ENCODE measurements at regions not wholly inside any gene's neighbourhood (a gene's known extent, or its start where the extent isn't known, plus 50 kb on each side); places are given as distances from the start of the nearest gene placed in this dataset.

DNA sequence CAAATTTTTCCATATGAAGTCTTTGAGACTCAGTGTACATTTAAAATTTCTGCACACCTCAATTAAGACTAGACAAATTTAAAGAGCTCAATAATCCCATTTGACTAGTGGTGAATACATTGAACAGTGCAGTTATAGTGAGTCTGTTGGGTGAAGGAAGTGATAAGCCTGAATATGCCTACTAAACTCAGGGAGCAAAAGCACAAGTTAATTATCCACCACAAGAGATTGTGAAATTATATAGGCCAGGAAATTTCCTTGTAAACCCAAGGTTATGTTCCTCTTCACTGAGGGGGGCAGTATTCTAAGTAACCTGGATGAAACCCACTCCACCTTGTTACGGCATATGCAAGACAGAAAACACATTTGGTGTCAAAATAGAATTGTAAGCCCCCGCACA is 612.9 kb upstream of the DAB2 start:
- Histone ChIP-seq H3K36me3 (ENCODE audit: insufficient read depth, low read length) (no peaks in the 10 kb centered on the region), H3K9me3 (ENCODE audit: insufficient read depth, low read depth, low read length) (no peaks in the 10 kb centered on the region), H3K4me3 (ENCODE audit: low read length) (no peak overlapping the region), H3K4me1 (ENCODE audit: insufficient read depth, low read length) (no peaks in the 10 kb centered on the region), H3K9ac (ENCODE audit: low read depth, low read length) (no peak overlapping the region), H3K27me3 (ENCODE audit: insufficient read depth, low read length) (no peaks in the 10 kb centered on the region), H3K27ac (ENCODE audit: low read depth, low read length) (no peak overlapping the region)
- WGBS, result 96% methylated on average over 2 of the region's 2 CpGs

DNA sequence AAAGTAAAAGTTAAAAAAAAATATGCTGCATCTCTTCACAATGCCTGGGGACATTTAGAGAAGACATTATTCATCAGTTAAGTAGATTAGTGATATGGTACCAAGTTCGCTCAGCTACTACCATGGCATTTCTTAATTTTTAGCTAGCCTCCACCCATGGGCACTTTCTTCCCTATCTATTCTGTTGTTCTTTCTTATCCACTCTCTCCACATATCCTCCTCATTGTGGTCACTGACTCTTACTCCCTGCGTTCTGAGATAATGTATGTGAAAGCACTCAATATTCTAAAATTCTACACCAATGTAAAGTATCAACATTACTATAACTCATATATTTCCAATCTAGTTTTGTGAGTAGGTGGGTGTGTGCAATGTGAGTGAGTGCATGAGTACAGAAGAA is 609.7 kb upstream of the DAB2 start:
- H3K9ac ChIP-seq (ENCODE audit: low read depth, low read length), result no peak overlapping the region
- WGBS, result 100% methylated on average over 2 of the region's 2 CpGs

DNA sequence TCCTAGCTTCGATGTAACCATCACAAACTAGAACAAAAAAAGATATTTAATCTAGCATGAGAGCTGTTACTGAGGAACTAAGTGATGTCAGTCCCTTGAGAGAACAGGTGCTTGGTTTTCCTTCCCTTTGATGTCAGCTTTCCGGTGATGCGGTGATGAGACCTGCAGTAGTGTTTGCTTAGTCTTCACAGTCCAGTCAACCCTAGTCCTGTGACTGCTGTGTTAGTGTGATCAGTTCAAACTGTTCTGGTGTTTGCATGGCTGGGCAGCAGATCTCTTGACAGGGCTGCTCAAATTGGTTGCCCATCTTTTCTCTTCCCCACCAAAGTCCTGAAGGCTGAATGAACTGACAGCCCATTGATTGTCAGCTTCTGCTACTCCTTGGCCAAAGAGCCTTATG is 608.6 kb upstream of the DAB2 start:
- Histone ChIP-seq H3K27ac (ENCODE audit: low read depth, low read length) (no peak overlapping the region), H3K36me3 (ENCODE audit: insufficient read depth, low read length) (no peaks in the 10 kb centered on the region)

More for the DNA sequence above, 609.7 kb upstream of the DAB2 start:
- Histone ChIP-seq H3K27me3 (ENCODE audit: insufficient read depth, low read length) (no peaks in the 10 kb centered on the region), H3K9me3 (ENCODE audit: insufficient read depth, low read depth, low read length) (no peaks in the 10 kb centered on the region), H3K36me3 (ENCODE audit: insufficient read depth, low read length) (no peaks in the 10 kb centered on the region), H3K27ac (ENCODE audit: low read depth, low read length) (no peak overlapping the region), H3K4me1 (ENCODE audit: insufficient read depth, low read length) (no peaks in the 10 kb centered on the region), H3K4me3 (ENCODE audit: low read length) (no peak overlapping the region)

DNA sequence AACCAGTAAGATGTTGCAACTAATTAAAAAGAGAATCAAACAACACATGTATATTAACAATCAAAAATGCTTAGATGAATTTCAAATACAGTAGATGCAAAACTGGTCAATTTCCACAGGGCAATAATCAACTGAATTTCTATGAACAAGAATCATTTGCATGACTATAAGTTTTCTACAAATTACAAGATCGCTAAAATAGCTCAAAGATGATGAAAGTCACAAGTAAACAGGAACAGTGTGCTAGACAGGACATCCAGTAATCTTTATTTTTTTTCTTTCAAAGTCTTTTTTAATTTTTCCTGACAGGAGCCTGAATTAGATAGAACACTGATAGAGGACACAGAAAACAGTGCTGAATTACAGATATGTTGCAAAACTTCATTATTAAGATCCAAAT is 608.2 kb upstream of the DAB2 start:
- Histone ChIP-seq H3K4me1 (ENCODE audit: insufficient read depth, low read length) (no peaks in the 10 kb centered on the region), H3K36me3 (ENCODE audit: insufficient read depth, low read length) (no peaks in the 10 kb centered on the region), H3K27me3 (ENCODE audit: insufficient read depth, low read length) (no peaks in the 10 kb centered on the region), H3K9me3 (ENCODE audit: insufficient read depth, low read depth, low read length) (no peaks in the 10 kb centered on the region), H3K27ac (ENCODE audit: low read depth, low read length) (no peak overlapping the region), H3K4me3 (ENCODE audit: low read length) (no peak overlapping the region), H3K9ac (ENCODE audit: low read depth, low read length) (no peak overlapping the region)
- WGBS, result 100% methylated on average over 1 of the region's 1 CpG

More for the DNA sequence above, 608.6 kb upstream of the DAB2 start:
- H3K4me3 ChIP-seq (ENCODE audit: low read length), result no peak overlapping the region
- no peak overlapping the region for H3K9ac ChIP-seq (ENCODE audit: low read depth, low read length)
- 83% methylated on average over 2 of the region's 3 CpGs for WGBS
- no peaks in the 10 kb centered on the region for H3K9me3 ChIP-seq (ENCODE audit: insufficient read depth, low read depth, low read length)
- no peaks in the 10 kb centered on the region for H3K4me1 ChIP-seq (ENCODE audit: insufficient read depth, low read length)
- no peaks in the 10 kb centered on the region for H3K27me3 ChIP-seq (ENCODE audit: insufficient read depth, low read length)

DNA sequence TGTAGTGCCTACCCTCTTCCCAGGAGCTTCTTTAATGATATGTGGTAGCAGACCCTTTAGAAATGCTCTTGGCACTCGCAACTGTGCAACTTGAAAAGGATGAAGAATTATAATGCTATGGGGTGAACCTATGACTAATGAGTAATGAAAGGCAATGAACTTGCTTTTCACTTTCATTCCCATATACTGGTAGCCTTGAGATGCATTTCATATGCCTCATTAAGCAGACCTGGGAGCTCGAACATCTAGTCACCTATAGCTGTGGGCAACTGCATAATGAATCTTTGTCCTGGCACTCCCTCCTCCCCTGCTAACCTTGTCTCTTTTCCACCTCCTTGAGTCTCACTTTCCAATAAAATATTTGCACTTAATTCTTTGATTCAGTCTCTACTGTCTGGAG is 605.9 kb upstream of the DAB2 start:
- Histone ChIP-seq H3K27ac (ENCODE audit: low read depth, low read length) (no peak overlapping the region), H3K27me3 (ENCODE audit: insufficient read depth, low read length) (no peaks in the 10 kb centered on the region), H3K4me3 (ENCODE audit: low read length) (no peak overlapping the region), H3K36me3 (ENCODE audit: insufficient read depth, low read length) (no peaks in the 10 kb centered on the region), H3K4me1 (ENCODE audit: insufficient read depth, low read length) (no peaks in the 10 kb centered on the region), H3K9ac (ENCODE audit: low read depth, low read length) (no peak overlapping the region), H3K9me3 (ENCODE audit: insufficient read depth, low read depth, low read length) (no peaks in the 10 kb centered on the region)
- WGBS, result 92% methylated on average over 2 of the region's 2 CpGs

DNA sequence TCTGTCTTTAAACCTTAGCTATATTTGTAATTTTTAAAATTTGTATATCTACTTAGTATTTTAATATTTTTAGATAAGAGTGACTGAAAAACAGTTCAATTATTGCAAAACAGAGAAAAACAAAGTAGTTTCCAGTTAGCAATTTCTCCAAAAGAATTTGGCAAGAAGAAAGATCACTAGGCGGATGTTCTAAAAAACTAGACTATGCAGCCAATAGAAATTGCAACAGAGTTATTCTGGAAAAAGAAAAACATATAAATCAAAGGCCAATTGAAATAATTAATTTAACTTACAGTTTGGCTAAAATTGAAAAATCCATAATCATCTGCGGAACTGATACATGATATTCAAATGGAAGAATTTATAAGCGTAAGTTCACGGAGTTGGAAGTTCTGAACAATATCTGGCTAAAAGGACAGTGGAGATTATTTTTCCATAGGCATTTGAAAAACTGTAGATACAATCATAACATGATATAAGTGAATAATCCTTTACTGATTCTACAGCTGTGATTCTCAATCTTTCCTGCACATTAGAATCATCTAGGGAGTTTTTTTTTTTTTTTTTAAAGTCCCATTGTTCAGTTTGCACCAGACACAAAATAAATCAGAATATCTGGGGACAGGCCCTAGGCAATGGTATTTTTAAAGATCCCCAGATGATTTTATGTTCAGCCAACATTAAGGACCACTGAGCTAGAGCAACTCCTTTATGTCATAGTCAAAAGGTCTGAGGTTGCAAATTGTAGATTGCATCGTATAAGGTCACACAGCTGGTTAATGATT is 605.1 kb upstream of the DAB2 start:
- Histone ChIP-seq H3K4me1 (ENCODE audit: insufficient read depth, low read length) (no peaks in the 10 kb centered on the region), H3K9ac (ENCODE audit: low read depth, low read length) (no peak overlapping the region), H3K27ac (ENCODE audit: low read depth, low read length) (no peak overlapping the region), H3K4me3 (ENCODE audit: low read length) (no peak overlapping the region), H3K27me3 (ENCODE audit: insufficient read depth, low read length) (no peaks in the 10 kb centered on the region), H3K9me3 (ENCODE audit: insufficient read depth, low read depth, low read length) (no peaks in the 10 kb centered on the region), H3K36me3 (ENCODE audit: insufficient read depth, low read length) (no peaks in the 10 kb centered on the region)
- over 99% methylated on average over 5 of the region's 5 CpGs for WGBS

DNA sequence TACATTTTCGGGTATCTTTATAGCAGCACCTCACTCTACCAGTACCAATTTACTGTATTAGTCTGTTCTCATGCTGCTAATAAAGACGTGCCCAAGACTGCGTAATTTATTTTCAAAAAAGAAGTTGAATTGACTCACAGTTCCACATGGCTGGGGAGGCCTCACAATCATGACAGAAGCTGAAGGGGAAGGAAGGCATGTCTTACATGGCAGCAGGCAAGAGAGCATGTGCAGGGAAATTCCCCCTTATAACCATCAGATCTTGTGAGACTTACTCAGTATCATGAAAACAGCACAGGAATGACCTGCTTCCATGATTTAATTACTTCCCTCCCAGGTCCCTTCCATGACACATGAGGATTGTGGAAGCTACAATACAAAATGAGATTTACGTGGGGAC is 602.6 kb upstream of the DAB2 start:
- Histone ChIP-seq H3K27me3 (ENCODE audit: insufficient read depth, low read length) (no peaks in the 10 kb centered on the region), H3K27ac (ENCODE audit: low read depth, low read length) (no peak overlapping the region), H3K36me3 (ENCODE audit: insufficient read depth, low read length) (no peaks in the 10 kb centered on the region), H3K4me3 (ENCODE audit: low read length) (no peak overlapping the region), H3K9me3 (ENCODE audit: insufficient read depth, low read depth, low read length) (no peaks in the 10 kb centered on the region), H3K4me1 (ENCODE audit: insufficient read depth, low read length) (no peaks in the 10 kb centered on the region), H3K9ac (ENCODE audit: low read depth, low read length) (no peak overlapping the region)
- 86% methylated on average over 3 of the region's 4 CpGs for WGBS

DNA sequence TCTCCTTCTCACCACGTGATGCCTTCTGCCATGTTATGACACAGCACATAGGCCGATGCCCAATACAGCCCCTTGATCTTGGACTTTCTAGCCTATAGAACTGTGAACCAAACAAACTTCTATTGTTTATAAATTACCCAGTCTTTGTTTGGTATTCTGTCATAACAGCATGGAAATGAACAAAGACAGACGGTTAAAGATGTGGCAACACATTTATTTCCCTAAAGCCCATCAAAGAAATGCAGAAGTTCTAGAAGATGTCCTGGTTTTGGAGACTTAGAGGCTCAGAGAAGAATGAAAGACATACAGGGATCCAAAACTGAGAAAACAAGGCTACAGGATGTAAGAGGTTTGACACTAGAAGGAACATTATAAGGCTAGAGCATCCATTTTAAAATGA is 600.8 kb upstream of the DAB2 start:
- Histone ChIP-seq H3K36me3 (ENCODE audit: insufficient read depth, low read length) (no peaks in the 10 kb centered on the region), H3K4me1 (ENCODE audit: insufficient read depth, low read length) (no peaks in the 10 kb centered on the region), H3K27me3 (ENCODE audit: insufficient read depth, low read length) (no peaks in the 10 kb centered on the region), H3K9me3 (ENCODE audit: insufficient read depth, low read depth, low read length) (peaks cover 5% of the 10 kb centered on the region; the same call in 1 of the 2 replicates), H3K4me3 (ENCODE audit: low read length) (no peak overlapping the region), H3K27ac (ENCODE audit: low read depth, low read length) (no peak overlapping the region), H3K9ac (ENCODE audit: low read depth, low read length) (no peak overlapping the region)
- 84% methylated on average over 2 of the region's 3 CpGs for WGBS

DNA sequence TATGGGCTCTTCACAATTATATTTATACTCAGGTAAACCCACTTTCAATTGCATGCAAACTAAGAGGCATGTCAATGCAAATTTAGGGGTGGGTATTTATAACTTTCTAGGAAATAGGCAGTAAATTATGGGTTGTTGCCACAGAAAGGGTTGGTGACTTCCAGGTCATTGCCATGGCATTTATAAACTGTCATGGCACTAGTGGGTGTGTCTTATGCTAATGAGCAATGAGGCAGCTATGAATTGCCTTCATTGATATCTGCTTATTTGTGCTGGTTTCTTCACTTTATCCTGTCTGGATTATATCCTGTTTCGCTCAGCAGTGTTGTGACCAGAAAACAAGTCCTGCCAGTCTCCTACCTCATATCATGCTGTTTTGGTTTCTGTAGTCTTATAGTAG is 597.3 kb upstream of the DAB2 start:
- H3K36me3 ChIP-seq (ENCODE audit: insufficient read depth, low read length), result no peaks in the 10 kb centered on the region
- H3K9ac ChIP-seq (ENCODE audit: low read depth, low read length), result no peak overlapping the region
- H3K4me3 ChIP-seq (ENCODE audit: low read length), result no peak overlapping the region
- peaks cover 5% of the 10 kb centered on the region; the same call in 1 of the 2 replicates for H3K9me3 ChIP-seq (ENCODE audit: insufficient read depth, low read depth, low read length)
- no peak overlapping the region for H3K27ac ChIP-seq (ENCODE audit: low read depth, low read length)
- no peaks in the 10 kb centered on the region for H3K27me3 ChIP-seq (ENCODE audit: insufficient read depth, low read length)
- WGBS, result 100% methylated on average over 1 of the region's 1 CpG
- no peaks in the 10 kb centered on the region for H3K4me1 ChIP-seq (ENCODE audit: insufficient read depth, low read length)

DNA sequence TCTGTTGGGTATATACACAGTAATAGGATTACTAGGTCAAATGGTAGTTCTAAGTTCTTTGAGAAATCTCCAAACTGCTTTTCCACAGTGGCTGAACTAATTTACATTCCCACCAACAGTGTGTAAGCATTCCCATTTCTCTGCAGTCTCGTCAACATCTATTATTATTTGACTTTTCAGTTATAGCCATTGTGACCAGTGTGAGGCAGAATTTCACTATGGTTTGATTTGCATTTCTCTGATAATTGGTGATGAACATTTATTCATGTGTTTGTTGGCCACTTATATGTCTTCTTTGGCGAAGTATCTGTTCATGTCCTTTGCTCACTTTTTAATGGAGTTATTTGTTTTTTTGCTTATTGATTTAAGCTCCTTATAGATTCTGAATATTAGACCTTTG is 596.2 kb upstream of the DAB2 start:
- H3K27me3 ChIP-seq (ENCODE audit: insufficient read depth, low read length), result no peaks in the 10 kb centered on the region
- no peak overlapping the region for H3K27ac ChIP-seq (ENCODE audit: low read depth, low read length)
- H3K9me3 ChIP-seq (ENCODE audit: insufficient read depth, low read depth, low read length), result peaks cover 5% of the 10 kb centered on the region; the same call in 1 of the 2 replicates
- H3K4me3 ChIP-seq (ENCODE audit: low read length), result no peak overlapping the region
- no peaks in the 10 kb centered on the region for H3K4me1 ChIP-seq (ENCODE audit: insufficient read depth, low read length)
- no peak overlapping the region for H3K9ac ChIP-seq (ENCODE audit: low read depth, low read length)
- WGBS, result 85% methylated on average over 2 of the region's 2 CpGs
- H3K36me3 ChIP-seq (ENCODE audit: insufficient read depth, low read length), result no peaks in the 10 kb centered on the region

DNA sequence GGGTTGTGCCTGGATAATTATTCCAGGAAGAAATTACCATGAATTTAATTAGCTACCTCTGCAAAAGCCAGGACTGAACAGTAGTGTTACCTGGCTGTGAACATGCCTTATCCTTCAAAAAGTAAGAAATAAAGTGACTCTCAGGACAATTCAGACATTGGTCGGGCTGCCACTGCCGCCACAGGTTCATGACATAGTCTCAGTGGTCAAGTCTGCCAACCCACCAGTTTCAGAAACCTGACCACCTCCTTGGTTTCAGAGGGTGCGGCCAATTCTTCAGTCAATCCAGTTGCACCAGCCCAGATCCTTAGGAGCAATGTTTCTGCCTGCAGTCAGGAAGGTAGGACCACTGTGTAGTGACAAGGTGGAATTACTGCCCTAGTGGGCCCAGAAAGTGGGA is 593.1 kb upstream of the DAB2 start:
- no peaks in the 10 kb centered on the region for H3K36me3 ChIP-seq (ENCODE audit: insufficient read depth, low read length)
- H3K9ac ChIP-seq (ENCODE audit: low read depth, low read length), result no peak overlapping the region
- WGBS, result 94% methylated on average over 3 of the region's 3 CpGs
- peaks cover 5% of the 10 kb centered on the region; the same call in 1 of the 2 replicates for H3K9me3 ChIP-seq (ENCODE audit: insufficient read depth, low read depth, low read length)
- no peak overlapping the region for H3K27ac ChIP-seq (ENCODE audit: low read depth, low read length)
- H3K4me3 ChIP-seq (ENCODE audit: low read length), result no peak overlapping the region
- no peaks in the 10 kb centered on the region for H3K4me1 ChIP-seq (ENCODE audit: insufficient read depth, low read length)
- H3K27me3 ChIP-seq (ENCODE audit: insufficient read depth, low read length), result no peaks in the 10 kb centered on the region

DNA sequence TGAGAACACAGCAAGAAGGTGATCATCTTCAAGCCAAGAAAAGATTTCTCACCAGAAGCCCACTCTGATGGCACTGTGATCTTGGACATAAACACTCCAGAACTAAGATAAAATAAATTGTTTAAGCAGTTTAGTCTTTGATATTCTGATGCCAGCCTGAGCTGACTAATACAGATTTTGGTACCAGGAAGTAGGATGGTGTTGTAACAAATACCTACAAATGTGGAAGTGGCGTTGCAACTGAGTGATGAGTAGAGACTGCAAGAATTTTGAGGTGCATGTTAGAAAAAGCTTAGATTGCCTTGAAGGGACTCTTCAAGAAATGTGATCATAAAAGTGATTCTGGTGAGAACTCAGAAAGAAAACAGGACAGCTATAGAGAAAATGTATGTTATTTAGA is 592.4 kb upstream of the DAB2 start:
- no peaks in the 10 kb centered on the region for H3K27me3 ChIP-seq (ENCODE audit: insufficient read depth, low read length)
- H3K9me3 ChIP-seq (ENCODE audit: insufficient read depth, low read depth, low read length), result peaks cover 3% of the 10 kb centered on the region; the same call in 1 of the 2 replicates
- H3K4me1 ChIP-seq (ENCODE audit: insufficient read depth, low read length), result no peaks in the 10 kb centered on the region
- H3K4me3 ChIP-seq (ENCODE audit: low read length), result no peak overlapping the region
- H3K27ac ChIP-seq (ENCODE audit: low read depth, low read length), result no peak overlapping the region
- 91% methylated on average over 1 of the region's 1 CpG for WGBS
- H3K9ac ChIP-seq (ENCODE audit: low read depth, low read length), result no peak overlapping the region
- no peaks in the 10 kb centered on the region for H3K36me3 ChIP-seq (ENCODE audit: insufficient read depth, low read length)
